ENCODE measurements at regions not wholly inside any gene's neighbourhood (a gene's known extent, or its start where the extent isn't known, plus 50 kb on each side); places are given as distances from the start of the nearest gene placed in this dataset.

DNA sequence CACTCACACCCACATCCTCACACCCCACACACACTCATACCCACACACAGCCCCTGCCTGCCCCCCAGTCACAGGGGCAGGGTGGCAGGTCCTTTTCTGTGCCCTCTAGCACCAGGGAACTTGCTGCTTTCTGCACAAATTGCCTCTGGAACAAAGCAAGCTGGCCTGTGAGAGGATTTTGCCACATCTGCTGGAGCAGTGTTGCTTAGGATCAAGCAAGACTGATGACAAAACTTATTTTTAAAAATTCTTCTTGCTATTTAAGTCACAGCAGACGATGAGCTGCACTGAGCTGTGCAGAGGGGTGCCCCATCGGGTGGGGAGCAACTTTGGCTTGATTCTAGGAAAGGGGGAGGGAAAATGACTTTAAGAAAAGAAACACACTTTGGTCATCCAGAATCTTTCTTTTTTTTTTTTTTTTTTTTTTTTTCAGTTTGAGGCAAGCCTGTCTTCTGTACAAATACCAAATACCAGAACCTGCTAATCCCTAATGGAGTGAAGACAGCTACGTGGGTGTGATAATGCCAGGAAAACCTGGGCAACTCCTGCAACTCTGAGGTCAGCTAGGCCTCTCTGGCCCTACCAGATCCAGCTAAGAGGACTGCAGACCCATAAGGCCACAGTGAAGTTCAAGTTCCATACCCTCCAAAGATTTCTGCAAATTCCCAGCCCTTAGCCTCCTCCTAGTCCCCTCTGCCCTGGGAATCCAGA is 195.3 kb downstream of the ABHD5 start:
- DNase-seq (ENCODE audit: low read depth, low spot score) (no peak), ATAC-seq (no peak)
- Histone ChIP-seq H3K9me3 (ENCODE audit: control insufficient read depth, insufficient read depth, low read depth, low read length) (no peaks in the 10 kb centered on the region), H3K4me1 (ENCODE audit: control insufficient read depth, insufficient read depth, low read length) (no peaks in the 10 kb centered on the region), H3K27me3 (ENCODE audit: control insufficient read depth, insufficient read depth, low read length) (no peaks in the 10 kb centered on the region), H3K27ac (ENCODE audit: low read length) (no peak overlapping the region), H3K4me3 (ENCODE audit: low read depth in 2 of 2, low read length in 2 of 2) (no peak overlapping the region), H3K36me3 (ENCODE audit: control insufficient read depth, insufficient read depth, low read length) (no peaks in the 10 kb centered on the region)
- CTCF ChIA-PET, result no interaction called here
- in situ Hi-C loops (cut with HindIII; ENCODE audit: low pct_unique_long_range_greater_than_20kb, low sequenced_read_pairs), result no loop called here
- intact Hi-C loops (cut with micrococcal nuclease; ENCODE audit: unreplicated experiment), result no loop called here
- POLR2A ChIA-PET, result no interaction called here
- no TSS peak for BruUV-seq (replicated peaks)
- no peak for TF ChIP-seq SIN3A (IDR thresholded peaks at IDR 0.05; ENCODE audit: borderline replicate concordance, insufficient read depth, low read depth, low read length)
- TF ChIP-seq, protein P1, sequence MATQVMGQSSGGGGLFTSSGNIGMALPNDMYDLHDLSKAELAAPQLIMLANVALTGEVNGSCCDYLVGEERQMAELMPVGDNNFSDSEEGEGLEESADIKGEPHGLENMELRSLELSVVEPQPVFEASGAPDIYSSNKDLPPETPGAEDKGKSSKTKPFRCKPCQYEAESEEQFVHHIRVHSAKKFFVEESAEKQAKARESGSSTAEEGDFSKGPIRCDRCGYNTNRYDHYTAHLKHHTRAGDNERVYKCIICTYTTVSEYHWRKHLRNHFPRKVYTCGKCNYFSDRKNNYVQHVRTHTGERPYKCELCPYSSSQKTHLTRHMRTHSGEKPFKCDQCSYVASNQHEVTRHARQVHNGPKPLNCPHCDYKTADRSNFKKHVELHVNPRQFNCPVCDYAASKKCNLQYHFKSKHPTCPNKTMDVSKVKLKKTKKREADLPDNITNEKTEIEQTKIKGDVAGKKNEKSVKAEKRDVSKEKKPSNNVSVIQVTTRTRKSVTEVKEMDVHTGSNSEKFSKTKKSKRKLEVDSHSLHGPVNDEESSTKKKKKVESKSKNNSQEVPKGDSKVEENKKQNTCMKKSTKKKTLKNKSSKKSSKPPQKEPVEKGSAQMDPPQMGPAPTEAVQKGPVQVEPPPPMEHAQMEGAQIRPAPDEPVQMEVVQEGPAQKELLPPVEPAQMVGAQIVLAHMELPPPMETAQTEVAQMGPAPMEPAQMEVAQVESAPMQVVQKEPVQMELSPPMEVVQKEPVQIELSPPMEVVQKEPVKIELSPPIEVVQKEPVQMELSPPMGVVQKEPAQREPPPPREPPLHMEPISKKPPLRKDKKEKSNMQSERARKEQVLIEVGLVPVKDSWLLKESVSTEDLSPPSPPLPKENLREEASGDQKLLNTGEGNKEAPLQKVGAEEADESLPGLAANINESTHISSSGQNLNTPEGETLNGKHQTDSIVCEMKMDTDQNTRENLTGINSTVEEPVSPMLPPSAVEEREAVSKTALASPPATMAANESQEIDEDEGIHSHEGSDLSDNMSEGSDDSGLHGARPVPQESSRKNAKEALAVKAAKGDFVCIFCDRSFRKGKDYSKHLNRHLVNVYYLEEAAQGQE (IDR thresholded peaks at IDR 0.05; ENCODE audit: insufficient read depth in 1 of 2, low read depth in 2 of 2, low read length in 1 of 2), result no peak
- no peak for TF ChIP-seq POLR2AphosphoS5 (IDR thresholded peaks at IDR 0.05; ENCODE audit: low read depth, low read length)
- TF ChIP-seq TCF7L2 (IDR thresholded peaks at IDR 0.05; ENCODE audit: low read depth, low read length), result no peak
- TF ChIP-seq, protein P2, sequence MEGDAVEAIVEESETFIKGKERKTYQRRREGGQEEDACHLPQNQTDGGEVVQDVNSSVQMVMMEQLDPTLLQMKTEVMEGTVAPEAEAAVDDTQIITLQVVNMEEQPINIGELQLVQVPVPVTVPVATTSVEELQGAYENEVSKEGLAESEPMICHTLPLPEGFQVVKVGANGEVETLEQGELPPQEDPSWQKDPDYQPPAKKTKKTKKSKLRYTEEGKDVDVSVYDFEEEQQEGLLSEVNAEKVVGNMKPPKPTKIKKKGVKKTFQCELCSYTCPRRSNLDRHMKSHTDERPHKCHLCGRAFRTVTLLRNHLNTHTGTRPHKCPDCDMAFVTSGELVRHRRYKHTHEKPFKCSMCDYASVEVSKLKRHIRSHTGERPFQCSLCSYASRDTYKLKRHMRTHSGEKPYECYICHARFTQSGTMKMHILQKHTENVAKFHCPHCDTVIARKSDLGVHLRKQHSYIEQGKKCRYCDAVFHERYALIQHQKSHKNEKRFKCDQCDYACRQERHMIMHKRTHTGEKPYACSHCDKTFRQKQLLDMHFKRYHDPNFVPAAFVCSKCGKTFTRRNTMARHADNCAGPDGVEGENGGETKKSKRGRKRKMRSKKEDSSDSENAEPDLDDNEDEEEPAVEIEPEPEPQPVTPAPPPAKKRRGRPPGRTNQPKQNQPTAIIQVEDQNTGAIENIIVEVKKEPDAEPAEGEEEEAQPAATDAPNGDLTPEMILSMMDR (IDR thresholded peaks at IDR 0.05), result no peak

DNA sequence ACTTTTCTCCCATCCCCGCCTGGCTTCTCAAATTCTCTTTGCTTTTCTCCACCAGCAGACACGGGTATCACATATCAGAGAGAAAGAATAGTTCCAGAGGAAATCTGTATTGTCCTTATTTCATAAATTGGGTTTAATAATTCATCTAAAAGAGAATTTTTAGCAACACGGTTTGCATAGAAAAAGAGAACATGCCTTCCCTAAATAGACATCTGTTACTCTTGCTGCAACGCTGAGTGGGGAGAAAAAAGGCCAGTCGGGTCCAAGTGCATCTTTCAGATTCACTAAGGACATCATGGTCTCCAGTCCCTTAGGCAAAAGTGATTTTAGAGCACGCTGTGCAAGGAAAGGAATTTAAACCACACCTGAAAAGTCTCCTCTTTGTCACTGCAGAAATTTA is 201.3 kb downstream of the ABHD5 start:
- peaks cover 2% of the 10 kb centered on the region; the same call in 1 of the 2 replicates for H3K27me3 ChIP-seq (ENCODE audit: control insufficient read depth, insufficient read depth, low read length)
- in situ Hi-C loops (cut with HindIII; ENCODE audit: low pct_unique_long_range_greater_than_20kb, low sequenced_read_pairs), result no loop called here
- CTCF ChIA-PET, result no interaction called here
- intact Hi-C loops (cut with micrococcal nuclease; ENCODE audit: unreplicated experiment), result no loop called here
- no peaks in the 10 kb centered on the region for H3K9me3 ChIP-seq (ENCODE audit: control insufficient read depth, insufficient read depth, low read depth, low read length)
- H3K36me3 ChIP-seq (ENCODE audit: control insufficient read depth, insufficient read depth, low read length), result no peaks in the 10 kb centered on the region
- TF ChIP-seq SIN3A (IDR thresholded peaks at IDR 0.05; ENCODE audit: borderline replicate concordance, insufficient read depth, low read depth, low read length), result no peak
- TF ChIP-seq POLR2AphosphoS5 (IDR thresholded peaks at IDR 0.05; ENCODE audit: low read depth, low read length), result no peak
- TF ChIP-seq, protein P1 (IDR thresholded peaks at IDR 0.05; ENCODE audit: insufficient read depth in 1 of 2, low read depth in 2 of 2, low read length in 1 of 2), result no peak
- TF ChIP-seq, protein P2 (IDR thresholded peaks at IDR 0.05), result no peak
- TF ChIP-seq TCF7L2 (IDR thresholded peaks at IDR 0.05; ENCODE audit: low read depth, low read length), result no peak
- ATAC-seq, result no peak
- no TSS peak for BruUV-seq (replicated peaks)
- DNase-seq (ENCODE audit: low read depth, low spot score), result no peak
- H3K4me1 ChIP-seq (ENCODE audit: control insufficient read depth, insufficient read depth, low read length), result no peaks in the 10 kb centered on the region
- POLR2A ChIA-PET, result no interaction called here
- H3K4me3 ChIP-seq (ENCODE audit: low read depth in 2 of 2, low read length in 2 of 2), result no peak overlapping the region
- no peak overlapping the region for H3K27ac ChIP-seq (ENCODE audit: low read length)

Data from Panc1 (cell line).